SK-N-SH (cell line): ENCODE measurements at regions not wholly inside any gene's neighbourhood (a gene's known extent, or its start where the extent isn't known, plus 50 kb on each side); places are given as distances from the start of the nearest gene placed in this dataset.

ENCODE experiments used
- CTCF ChIA-PET: fragments of 300-600, 350-600 bp; formaldehyde crosslinking; extraction: SDS; loops from one replicate; lab custom pipeline; 2021; lab: Yijun Ruan, JAX
- POLR2A ChIA-PET: fragments of 350-600 bp; sonication (Branson Sonifier 250); formaldehyde crosslinking; extraction: SDS; loops from one replicate; lab custom pipeline; 2020; ENCODE audit warnings: antibody characterized with exemption, inconsistent platforms; lab: Yijun Ruan, JAX
- DNase-seq: peaks from one replicate; pipeline ENCODE4 v3.0.0; 2012
- H2AFZ ChIP-seq: fragments of 200-600 bp; sonication (generic); 2 replicates; pipeline ENCODE4 v1.8.1; 2016; ENCODE audit warnings: antibody characterized with exemption, mild to moderate bottlenecking, low read depth
- H3F3A ChIP-seq: fragments of 200-600 bp; sonication (generic); replicated peaks from 2 replicates; pipeline ENCODE3; 2016; ENCODE audit warnings: antibody characterized with exemption, mild to moderate bottlenecking; ENCODE audit not compliant: insufficient read depth
- H3K27ac ChIP-seq, 2 experiments: fragments of 200-500 bp in 1 of 2; fragments of 200-600 bp in 1 of 2; sonication (Bioruptor generic) in 1 of 2; sonication (generic), shearing (Covaris generic) in 1 of 2; 2 replicates each; pipeline versions ENCODE4 v1.5.1 to v1.6.1; 2014 to 2016; ENCODE audit warnings: low read depth in 2 of 2, inconsistent platforms in 1 of 2, low read length in 1 of 2, mild to moderate bottlenecking in 1 of 2, mixed read lengths in 1 of 2
- H3K27me3 ChIP-seq: fragments of 200-600 bp; sonication (generic), shearing (Covaris generic); 2 replicates; pipeline ENCODE4 v1.6.1; 2016; ENCODE audit warnings: mixed run types; ENCODE audit not compliant: insufficient read depth
- H3K36me3 ChIP-seq, 2 experiments: fragments of 200-500 bp in 1 of 2; fragments of 200-600 bp in 1 of 2; sonication (Bioruptor generic) in 1 of 2; sonication (generic) in 1 of 2; replicated peaks in 1 of 2; 2 replicates each; pipeline versions ENCODE3 to v1.5.1; 2014 to 2016; ENCODE audit warnings: low read length in 1 of 2, mild to moderate bottlenecking in 1 of 2; ENCODE audit not compliant: insufficient read depth in 2 of 2, control insufficient read depth in 1 of 2
- H3K4me1 ChIP-seq, 2 experiments: fragments of 200-500 bp in 1 of 2; fragments of 200-600 bp in 1 of 2; sonication (Bioruptor generic) in 1 of 2; sonication (generic), shearing (Covaris generic) in 1 of 2; 2 replicates each; pipeline versions ENCODE4 v1.5.1 to v1.6.1; 2014 to 2016; ENCODE audit warnings: low read depth in 1 of 2, low read length in 1 of 2, mixed run types in 1 of 2; ENCODE audit not compliant: insufficient read depth in 2 of 2, control insufficient read depth in 1 of 2
- H3K4me2 ChIP-seq: fragments of 200-600 bp; sonication (generic), shearing (Covaris generic); 2 replicates; pipeline ENCODE4 v1.6.1; 2017; ENCODE audit warnings: mixed run types
- H3K4me3 ChIP-seq, 2 experiments: fragments of 200-500 bp in 1 of 2; fragments of 200-600 bp in 1 of 2; sonication (Bioruptor generic) in 1 of 2; sonication (generic), shearing (Covaris generic) in 1 of 2; 2 replicates each; pipeline versions ENCODE4 v1.5.1 to v1.8.1; 2014 to 2016; ENCODE audit warnings: low read depth in 2 of 2, inconsistent platforms in 1 of 2, low read length in 1 of 2, mild to moderate bottlenecking in 1 of 2, mixed read lengths in 1 of 2, moderate library complexity in 1 of 2
- H3K79me2 ChIP-seq: fragments of 200-600 bp; sonication (generic); 2 replicates; pipeline ENCODE4 v1.8.1; 2017; ENCODE audit warnings: mild to moderate bottlenecking; ENCODE audit not compliant: insufficient read depth
- H3K9ac ChIP-seq: fragments of 200-600 bp; sonication (generic); 2 replicates; pipeline ENCODE4 v1.6.1; 2017; ENCODE audit warnings: mixed run types
- H3K9me2 ChIP-seq: fragments of 200-600 bp; sonication (generic); 2 replicates; pipeline ENCODE4 v1.6.1; 2017; ENCODE audit warnings: mixed run types
- H3K9me3 ChIP-seq: fragments of 200-600 bp; sonication (generic); 2 replicates; pipeline ENCODE4 v1.6.1; 2017; ENCODE audit warnings: mixed run types, mild to moderate bottlenecking, moderate library complexity
- H4K20me1 ChIP-seq: fragments of 200-600 bp; sonication (generic); 2 replicates; pipeline ENCODE4 v1.6.1; 2017; ENCODE audit warnings: mild to moderate bottlenecking, mixed run types; ENCODE audit not compliant: insufficient read depth
- CHD2 ChIP-seq: fragments of 150-350 bp; IDR thresholded peaks from 2 replicates; pipeline ENCODE4 v1.6.1; 2018; ENCODE audit warnings: low read length; ENCODE audit not compliant: partially characterized antibody
- ELF1 ChIP-seq: IDR thresholded peaks from 2 replicates; pipeline ENCODE4 v1.4.0; 2012
- FOSL2 ChIP-seq: IDR thresholded peaks from 2 replicates; pipeline ENCODE4 v1.4.0; 2012; ENCODE audit warnings: low read depth, mild to moderate bottlenecking, moderate library complexity, borderline replicate concordance
- FOXM1 ChIP-seq: IDR thresholded peaks from 2 replicates; pipeline ENCODE4 v1.4.0; 2012; ENCODE audit warnings: low read depth, mild to moderate bottlenecking
- GABPA ChIP-seq: IDR thresholded peaks from 2 replicates; pipeline ENCODE4 v1.4.0; 2012; ENCODE audit warnings: low read depth, mild to moderate bottlenecking
- NRF1 ChIP-seq: IDR thresholded peaks from 2 replicates; pipeline ENCODE4 v1.6.1; 2012; ENCODE audit warnings: low read depth, mild to moderate bottlenecking, low read length
- RAD21 ChIP-seq: IDR thresholded peaks from 2 replicates; pipeline ENCODE4 v1.6.1; 2012; ENCODE audit warnings: mild to moderate bottlenecking, low read length
- RCOR1 ChIP-seq: fragments of 150-350 bp; IDR thresholded peaks from 2 replicates; pipeline ENCODE4 v1.6.1; 2017; ENCODE audit warnings: antibody characterized with exemption, low read length
- RXRA ChIP-seq: IDR thresholded peaks from 2 replicates; pipeline ENCODE4 v1.4.0; 2012; ENCODE audit warnings: low read depth, mild to moderate bottlenecking, borderline replicate concordance
- SMC3 ChIP-seq: IDR thresholded peaks from 2 replicates; pipeline ENCODE4 v1.6.1; 2012; ENCODE audit warnings: low read depth, low read length, improper control_type of control experiment
- TAF1 ChIP-seq: IDR thresholded peaks from 2 replicates; pipeline ENCODE4 v1.6.1; 2012; ENCODE audit warnings: low read depth, mild to moderate bottlenecking, low read length, moderate library complexity, borderline replicate concordance
- TCF12 ChIP-seq: IDR thresholded peaks from 2 replicates; pipeline ENCODE4 v1.4.0; 2012
- TEAD4 ChIP-seq: IDR thresholded peaks from 2 replicates; pipeline ENCODE4 v1.4.0; 2012; ENCODE audit warnings: mild to moderate bottlenecking, borderline replicate concordance; ENCODE audit not compliant: insufficient read depth
- YY1 ChIP-seq: IDR thresholded peaks from 2 replicates; pipeline ENCODE4 v1.4.0; 2012; ENCODE audit warnings: low read depth, mild to moderate bottlenecking
- WGBS: methylation state at CpG from one replicate; pipeline ENCODE4 v1.1.6; 2017; ENCODE audit warnings: low lambda C conversion rate; 5-methylcytosine and 5-hydroxymethylcytosine counted together
- TF ChIP-seq, protein P1 (sequence below): IDR thresholded peaks from 2 replicates; pipeline ENCODE4 v1.4.0; 2012; ENCODE audit warnings: low read depth, borderline replicate concordance
- TF ChIP-seq, protein P2 (sequence below): fragments of 200-600 bp; sonication (generic); IDR thresholded peaks from 2 replicates; pipeline ENCODE4 v1.6.1; 2017; ENCODE audit warnings: antibody characterized with exemption, mild to moderate bottlenecking, moderate library complexity
- TF ChIP-seq, protein P3 (sequence below): IDR thresholded peaks from 2 replicates; pipeline ENCODE4 v1.4.0; 2012; ENCODE audit warnings: low read depth
- TF ChIP-seq, protein P4 (sequence below): IDR thresholded peaks from 2 replicates; pipeline ENCODE4 v1.6.1; 2012; ENCODE audit warnings: mild to moderate bottlenecking, low read depth, low read length, moderate library complexity
- TF ChIP-seq, protein P5 (sequence below): fragments of 150-350 bp; IDR thresholded peaks from 2 replicates; pipeline ENCODE4 v1.6.1; 2017; ENCODE audit warnings: antibody characterized with exemption, low read length, low read depth, borderline replicate concordance

DNA sequence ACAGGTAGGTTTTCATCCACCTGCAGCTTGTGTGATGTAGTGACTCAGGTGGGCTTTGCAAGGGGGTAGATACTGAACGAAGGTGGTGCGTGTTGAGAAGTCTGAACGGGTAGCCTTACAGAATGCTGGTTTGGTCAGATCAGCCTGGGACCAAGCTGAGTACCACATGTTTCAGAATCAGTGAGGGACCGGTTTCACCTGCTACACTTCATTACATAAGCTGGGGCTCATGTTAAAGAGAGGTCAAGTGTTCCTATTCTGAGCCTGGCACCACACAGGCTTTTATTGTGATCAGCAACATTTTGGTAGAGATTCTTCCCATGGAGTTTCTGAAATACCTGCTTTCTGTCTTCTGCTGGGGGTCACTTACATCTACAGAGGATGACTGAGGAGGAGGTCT lies 207.4 kb upstream of the EEF2KMT start:
- no peaks in the 10 kb centered on the region for H4K20me1 ChIP-seq
- 0 out of 2 replicates have a peak, but pooled peaks cover 5% of the 10 kb centered on the region for H3K9me3 ChIP-seq
- H3K79me2 ChIP-seq: no peaks in the 10 kb centered on the region
- TF ChIP-seq SMC3 (no peak), NRF1 (no peak), GABPA (no peak), RCOR1 (no peak), YY1 (no peak), FOSL2 (no peak), TCF12 (no peak), FOXM1 (no peak), CHD2 (no peak), ELF1 (no peak), TAF1 (no peak), TEAD4 (no peak), RAD21 (no peak), RXRA (no peak)
- TF ChIP-seq, protein P1, sequence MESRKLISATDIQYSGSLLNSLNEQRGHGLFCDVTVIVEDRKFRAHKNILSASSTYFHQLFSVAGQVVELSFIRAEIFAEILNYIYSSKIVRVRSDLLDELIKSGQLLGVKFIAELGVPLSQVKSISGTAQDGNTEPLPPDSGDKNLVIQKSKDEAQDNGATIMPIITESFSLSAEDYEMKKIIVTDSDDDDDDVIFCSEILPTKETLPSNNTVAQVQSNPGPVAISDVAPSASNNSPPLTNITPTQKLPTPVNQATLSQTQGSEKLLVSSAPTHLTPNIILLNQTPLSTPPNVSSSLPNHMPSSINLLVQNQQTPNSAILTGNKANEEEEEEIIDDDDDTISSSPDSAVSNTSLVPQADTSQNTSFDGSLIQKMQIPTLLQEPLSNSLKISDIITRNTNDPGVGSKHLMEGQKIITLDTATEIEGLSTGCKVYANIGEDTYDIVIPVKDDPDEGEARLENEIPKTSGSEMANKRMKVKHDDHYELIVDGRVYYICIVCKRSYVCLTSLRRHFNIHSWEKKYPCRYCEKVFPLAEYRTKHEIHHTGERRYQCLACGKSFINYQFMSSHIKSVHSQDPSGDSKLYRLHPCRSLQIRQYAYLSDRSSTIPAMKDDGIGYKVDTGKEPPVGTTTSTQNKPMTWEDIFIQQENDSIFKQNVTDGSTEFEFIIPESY: no peak
- TF ChIP-seq, protein P2, sequence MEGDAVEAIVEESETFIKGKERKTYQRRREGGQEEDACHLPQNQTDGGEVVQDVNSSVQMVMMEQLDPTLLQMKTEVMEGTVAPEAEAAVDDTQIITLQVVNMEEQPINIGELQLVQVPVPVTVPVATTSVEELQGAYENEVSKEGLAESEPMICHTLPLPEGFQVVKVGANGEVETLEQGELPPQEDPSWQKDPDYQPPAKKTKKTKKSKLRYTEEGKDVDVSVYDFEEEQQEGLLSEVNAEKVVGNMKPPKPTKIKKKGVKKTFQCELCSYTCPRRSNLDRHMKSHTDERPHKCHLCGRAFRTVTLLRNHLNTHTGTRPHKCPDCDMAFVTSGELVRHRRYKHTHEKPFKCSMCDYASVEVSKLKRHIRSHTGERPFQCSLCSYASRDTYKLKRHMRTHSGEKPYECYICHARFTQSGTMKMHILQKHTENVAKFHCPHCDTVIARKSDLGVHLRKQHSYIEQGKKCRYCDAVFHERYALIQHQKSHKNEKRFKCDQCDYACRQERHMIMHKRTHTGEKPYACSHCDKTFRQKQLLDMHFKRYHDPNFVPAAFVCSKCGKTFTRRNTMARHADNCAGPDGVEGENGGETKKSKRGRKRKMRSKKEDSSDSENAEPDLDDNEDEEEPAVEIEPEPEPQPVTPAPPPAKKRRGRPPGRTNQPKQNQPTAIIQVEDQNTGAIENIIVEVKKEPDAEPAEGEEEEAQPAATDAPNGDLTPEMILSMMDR: no peak
- TF ChIP-seq, protein P3, sequence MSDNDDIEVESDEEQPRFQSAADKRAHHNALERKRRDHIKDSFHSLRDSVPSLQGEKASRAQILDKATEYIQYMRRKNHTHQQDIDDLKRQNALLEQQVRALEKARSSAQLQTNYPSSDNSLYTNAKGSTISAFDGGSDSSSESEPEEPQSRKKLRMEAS: no peak
- TF ChIP-seq, protein P4, sequence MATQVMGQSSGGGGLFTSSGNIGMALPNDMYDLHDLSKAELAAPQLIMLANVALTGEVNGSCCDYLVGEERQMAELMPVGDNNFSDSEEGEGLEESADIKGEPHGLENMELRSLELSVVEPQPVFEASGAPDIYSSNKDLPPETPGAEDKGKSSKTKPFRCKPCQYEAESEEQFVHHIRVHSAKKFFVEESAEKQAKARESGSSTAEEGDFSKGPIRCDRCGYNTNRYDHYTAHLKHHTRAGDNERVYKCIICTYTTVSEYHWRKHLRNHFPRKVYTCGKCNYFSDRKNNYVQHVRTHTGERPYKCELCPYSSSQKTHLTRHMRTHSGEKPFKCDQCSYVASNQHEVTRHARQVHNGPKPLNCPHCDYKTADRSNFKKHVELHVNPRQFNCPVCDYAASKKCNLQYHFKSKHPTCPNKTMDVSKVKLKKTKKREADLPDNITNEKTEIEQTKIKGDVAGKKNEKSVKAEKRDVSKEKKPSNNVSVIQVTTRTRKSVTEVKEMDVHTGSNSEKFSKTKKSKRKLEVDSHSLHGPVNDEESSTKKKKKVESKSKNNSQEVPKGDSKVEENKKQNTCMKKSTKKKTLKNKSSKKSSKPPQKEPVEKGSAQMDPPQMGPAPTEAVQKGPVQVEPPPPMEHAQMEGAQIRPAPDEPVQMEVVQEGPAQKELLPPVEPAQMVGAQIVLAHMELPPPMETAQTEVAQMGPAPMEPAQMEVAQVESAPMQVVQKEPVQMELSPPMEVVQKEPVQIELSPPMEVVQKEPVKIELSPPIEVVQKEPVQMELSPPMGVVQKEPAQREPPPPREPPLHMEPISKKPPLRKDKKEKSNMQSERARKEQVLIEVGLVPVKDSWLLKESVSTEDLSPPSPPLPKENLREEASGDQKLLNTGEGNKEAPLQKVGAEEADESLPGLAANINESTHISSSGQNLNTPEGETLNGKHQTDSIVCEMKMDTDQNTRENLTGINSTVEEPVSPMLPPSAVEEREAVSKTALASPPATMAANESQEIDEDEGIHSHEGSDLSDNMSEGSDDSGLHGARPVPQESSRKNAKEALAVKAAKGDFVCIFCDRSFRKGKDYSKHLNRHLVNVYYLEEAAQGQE: no peak
- TF ChIP-seq, protein P5, sequence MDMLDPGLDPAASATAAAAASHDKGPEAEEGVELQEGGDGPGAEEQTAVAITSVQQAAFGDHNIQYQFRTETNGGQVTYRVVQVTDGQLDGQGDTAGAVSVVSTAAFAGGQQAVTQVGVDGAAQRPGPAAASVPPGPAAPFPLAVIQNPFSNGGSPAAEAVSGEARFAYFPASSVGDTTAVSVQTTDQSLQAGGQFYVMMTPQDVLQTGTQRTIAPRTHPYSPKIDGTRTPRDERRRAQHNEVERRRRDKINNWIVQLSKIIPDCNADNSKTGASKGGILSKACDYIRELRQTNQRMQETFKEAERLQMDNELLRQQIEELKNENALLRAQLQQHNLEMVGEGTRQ: no peak
- no peak overlapping the region for H2AFZ ChIP-seq
- H3K4me2 ChIP-seq: no peak overlapping the region
- H3K9ac ChIP-seq: no peak overlapping the region
- H3K27me3 ChIP-seq: no peaks in the 10 kb centered on the region
- H3K4me1 ChIP-seq: no peaks in the 10 kb centered on the region
- DNase-seq: no peak
- no peaks in the 10 kb centered on the region for H3F3A ChIP-seq
- WGBS: 30% methylated on average over 4 of the region's 4 CpGs
- POLR2A ChIA-PET: no interaction called here
- H3K27ac ChIP-seq: no peak overlapping the region
- no peaks in the 10 kb centered on the region for H3K9me2 ChIP-seq
- CTCF ChIA-PET: no interaction called here
- H3K4me3 ChIP-seq: no peak overlapping the region
- H3K36me3 ChIP-seq: no peaks in the 10 kb centered on the region
